GM06990 (cell line): ENCODE measurements at regions not wholly inside any gene's neighbourhood (a gene's known extent, or its start where the extent isn't known, plus 50 kb on each side); places are given as distances from the start of the nearest gene placed in this dataset.

ENCODE experiments used
- DNase-seq: peaks from one replicate; pipeline ENCODE4 v3.0.0-alpha.2; 2011; ENCODE audit not compliant: insufficient read length; ENCODE audit errors: extremely low read depth
- H3K27me3 ChIP-seq: replicated peaks from 2 replicates; pipeline ENCODE4 v1.6.0; 2011; ENCODE audit warnings: low read length; ENCODE audit not compliant: control insufficient read depth, insufficient read depth
- H3K36me3 ChIP-seq: 2 replicates; pipeline ENCODE4 v1.5.1; 2011; ENCODE audit warnings: low read length; ENCODE audit not compliant: control insufficient read depth, insufficient read depth
- H3K4me3 ChIP-seq: replicated peaks from 2 replicates; pipeline ENCODE4 v1.5.1; 2011; ENCODE audit warnings: low read depth, mild to moderate bottlenecking, control low read depth, low read length
- TF ChIP-seq, protein P1 (sequence below): IDR thresholded peaks from 2 replicates; pipeline ENCODE4 v1.5.1; 2011; ENCODE audit warnings: low read length, control low read depth, mild to moderate bottlenecking, inconsistent platforms; ENCODE audit not compliant: insufficient read depth, poor library complexity, severe bottlenecking

DNA sequence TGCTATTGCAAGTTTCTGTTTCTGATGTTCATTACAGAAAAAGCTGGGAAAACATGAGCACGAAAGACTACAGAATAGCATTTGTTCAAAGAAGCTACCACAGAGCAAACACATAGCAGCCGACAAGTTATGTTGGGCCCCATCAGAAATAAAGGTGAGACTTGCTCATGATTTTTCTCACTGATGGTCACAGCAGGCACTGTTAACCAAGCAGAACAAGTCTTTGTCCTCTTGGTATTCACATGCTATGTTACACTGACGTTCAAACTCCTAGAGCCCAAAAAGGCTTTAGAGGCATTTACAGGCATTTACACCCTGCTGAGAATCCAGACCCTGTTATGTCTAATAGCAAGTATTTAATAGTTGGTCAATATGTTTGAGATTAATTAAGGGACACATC is 235.0 kb upstream of the HNMT start:
- Histone ChIP-seq H3K27me3 (no peaks in the 10 kb centered on the region; the same call in 1 of the 2 replicates), H3K36me3 (no peaks in the 10 kb centered on the region), H3K4me3 (no peak overlapping the region)
- DNase-seq = no peak
- TF ChIP-seq, protein P1, sequence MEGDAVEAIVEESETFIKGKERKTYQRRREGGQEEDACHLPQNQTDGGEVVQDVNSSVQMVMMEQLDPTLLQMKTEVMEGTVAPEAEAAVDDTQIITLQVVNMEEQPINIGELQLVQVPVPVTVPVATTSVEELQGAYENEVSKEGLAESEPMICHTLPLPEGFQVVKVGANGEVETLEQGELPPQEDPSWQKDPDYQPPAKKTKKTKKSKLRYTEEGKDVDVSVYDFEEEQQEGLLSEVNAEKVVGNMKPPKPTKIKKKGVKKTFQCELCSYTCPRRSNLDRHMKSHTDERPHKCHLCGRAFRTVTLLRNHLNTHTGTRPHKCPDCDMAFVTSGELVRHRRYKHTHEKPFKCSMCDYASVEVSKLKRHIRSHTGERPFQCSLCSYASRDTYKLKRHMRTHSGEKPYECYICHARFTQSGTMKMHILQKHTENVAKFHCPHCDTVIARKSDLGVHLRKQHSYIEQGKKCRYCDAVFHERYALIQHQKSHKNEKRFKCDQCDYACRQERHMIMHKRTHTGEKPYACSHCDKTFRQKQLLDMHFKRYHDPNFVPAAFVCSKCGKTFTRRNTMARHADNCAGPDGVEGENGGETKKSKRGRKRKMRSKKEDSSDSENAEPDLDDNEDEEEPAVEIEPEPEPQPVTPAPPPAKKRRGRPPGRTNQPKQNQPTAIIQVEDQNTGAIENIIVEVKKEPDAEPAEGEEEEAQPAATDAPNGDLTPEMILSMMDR = no peak

DNA sequence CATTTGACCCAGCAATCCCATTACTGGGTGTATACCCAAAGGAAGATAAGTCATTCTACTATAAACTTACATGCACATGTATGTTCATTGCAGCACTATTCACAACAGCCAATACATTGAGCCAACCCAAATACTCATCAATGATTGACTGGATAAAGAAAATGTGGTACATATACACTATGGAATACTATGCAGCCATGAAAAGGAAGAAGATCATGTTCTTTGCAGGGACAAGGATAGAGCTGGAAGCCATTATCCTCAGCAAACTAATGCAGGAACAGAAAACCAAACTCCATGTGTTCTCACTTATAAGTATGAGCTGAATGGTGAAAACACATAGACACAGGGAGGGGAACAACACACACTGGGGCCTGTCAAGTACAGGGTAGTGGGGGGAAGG is 226.7 kb upstream of the HNMT start:
- Histone ChIP-seq H3K36me3 (no peaks in the 10 kb centered on the region), H3K4me3 (no peak overlapping the region), H3K27me3 (no peaks in the 10 kb centered on the region)
- TF ChIP-seq, protein P1 = no peak
- no peak for DNase-seq

DNA sequence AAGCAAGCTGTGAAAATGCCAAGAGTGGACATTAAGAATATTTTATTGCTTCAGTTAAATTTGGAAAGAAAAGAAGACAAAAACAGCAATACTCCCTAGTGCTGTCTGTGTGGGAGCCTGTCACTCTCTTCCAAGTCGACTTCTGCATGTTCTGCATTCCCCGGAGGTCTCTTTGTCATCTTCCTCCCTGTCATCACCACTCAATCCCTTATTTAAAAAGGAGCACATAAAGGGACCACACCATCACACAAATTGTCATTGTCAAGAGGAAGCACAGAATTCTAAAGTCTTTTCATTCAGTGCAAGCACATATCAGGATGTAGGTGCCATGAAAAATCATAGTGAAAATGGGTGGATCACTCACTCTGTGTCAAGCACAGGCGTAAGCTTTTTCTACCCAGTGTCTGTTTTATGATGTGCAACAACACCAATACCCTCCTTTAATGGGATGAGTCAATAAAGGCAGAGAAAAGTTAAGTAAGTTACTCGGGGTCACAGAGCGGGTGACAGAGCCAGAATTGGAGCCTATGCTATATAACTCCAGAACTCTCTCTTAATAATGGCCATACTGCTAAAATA is 222.4 kb upstream of the HNMT start:
- Histone ChIP-seq H3K4me3 (no peak overlapping the region), H3K27me3 (no peaks in the 10 kb centered on the region), H3K36me3 (no peaks in the 10 kb centered on the region)
- DNase-seq = no peak
- TF ChIP-seq, protein P1 = no peak

DNA sequence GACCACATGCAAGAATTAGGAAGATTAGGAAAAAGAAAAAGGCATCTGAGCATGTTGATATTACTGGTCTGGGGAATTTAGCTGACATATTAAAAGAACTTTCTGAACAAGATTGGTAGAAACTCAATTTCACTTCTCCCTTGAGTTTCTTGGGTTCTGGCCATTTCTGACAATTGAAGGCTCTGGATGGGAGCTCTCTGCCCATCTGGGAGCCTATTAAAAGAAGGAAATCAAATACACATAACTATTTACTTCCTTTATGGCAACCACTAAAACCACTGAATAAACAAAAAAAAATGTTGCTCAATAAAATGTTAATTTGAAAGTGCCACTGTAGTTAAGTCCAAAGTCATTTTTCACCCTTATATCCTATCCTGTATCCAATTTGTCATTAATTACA is 216.8 kb upstream of the HNMT start:
- Histone ChIP-seq H3K4me3 (no peak overlapping the region), H3K27me3 (no peaks in the 10 kb centered on the region), H3K36me3 (no peaks in the 10 kb centered on the region)
- TF ChIP-seq, protein P1 = no peak
- DNase-seq = no peak

- Histone ChIP-seq H3K36me3 (no peaks in the 10 kb centered on the region), H3K27me3 (no peaks in the 10 kb centered on the region), H3K4me3 (no peak overlapping the region)
- no peak for DNase-seq
- TF ChIP-seq, protein P1 = no peak
Measured at GRCh38 chr2:137748533-137748932, 215.7 kb upstream of the HNMT start.

DNA sequence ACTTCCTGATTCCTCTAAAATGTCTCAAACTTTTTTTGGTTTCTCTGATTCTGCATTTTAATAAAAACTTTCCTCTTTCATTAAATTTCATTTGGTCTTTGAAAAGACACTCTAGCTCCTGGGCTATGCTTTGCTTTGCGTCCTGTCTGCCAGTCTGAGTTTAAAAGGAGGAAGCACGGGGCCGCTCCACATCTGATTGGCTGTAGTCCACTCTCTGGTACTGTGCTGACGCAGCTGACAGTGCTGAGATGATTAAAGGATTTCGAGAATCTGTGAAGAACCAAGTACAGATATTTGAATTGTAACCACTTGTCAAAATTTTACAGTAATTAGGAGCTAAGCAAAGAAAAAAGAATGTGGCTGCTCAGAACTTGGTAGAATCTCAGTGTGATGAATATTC is 199.6 kb upstream of the HNMT start:
- H3K36me3 ChIP-seq = no peaks in the 10 kb centered on the region
- H3K4me3 ChIP-seq = no peak overlapping the region
- no peak for DNase-seq
- H3K27me3 ChIP-seq = no peaks in the 10 kb centered on the region
- TF ChIP-seq, protein P1 = no peak
